Mesendoderm (in vitro differentiated cells): ENCODE measurements at regions not wholly inside any gene's neighbourhood (a gene's known extent, or its start where the extent isn't known, plus 50 kb on each side); places are given as distances from the start of the nearest gene placed in this dataset.

ENCODE experiments used
- DNase-seq: peaks from one replicate; pipeline ENCODE4 v3.0.0; 2013
- H2AK5ac ChIP-seq: 2 replicates; pipeline ENCODE4 v1.6.1; 2013; ENCODE audit warnings: low read length, inconsistent platforms
- H2BK120ac ChIP-seq: 2 replicates; pipeline ENCODE4 v1.6.1; 2013; ENCODE audit warnings: low read depth, mild to moderate bottlenecking, low read length, moderate library complexity, mixed read lengths
- H2BK15ac ChIP-seq: replicated peaks from 2 replicates; pipeline ENCODE4 v1.6.1; 2013; ENCODE audit warnings: low read depth, mild to moderate bottlenecking, moderate library complexity
- H2BK5ac ChIP-seq: 2 replicates; pipeline ENCODE4 v1.6.1; 2013; ENCODE audit warnings: low read length, inconsistent platforms
- H3K18ac ChIP-seq: 2 replicates; pipeline ENCODE4 v1.6.1; 2013; ENCODE audit warnings: mild to moderate bottlenecking, low read length, mixed read lengths
- H3K23ac ChIP-seq: one replicate; pipeline ENCODE4 v1.6.1; 2013; ENCODE audit warnings: low read length
- H3K27ac ChIP-seq: 2 replicates; pipeline ENCODE4 v1.5.1; 2013; ENCODE audit warnings: low read depth, mild to moderate bottlenecking, inconsistent platforms, low read length, moderate library complexity
- H3K27me3 ChIP-seq: 2 replicates; pipeline ENCODE4 v1.6.1; 2013; ENCODE audit warnings: low read length, control low read depth, mild to moderate bottlenecking, inconsistent platforms; ENCODE audit not compliant: insufficient read depth, poor library complexity
- H3K36me3 ChIP-seq: 2 replicates; pipeline ENCODE4 v1.6.1; 2013; ENCODE audit warnings: low read length, inconsistent platforms; ENCODE audit not compliant: control insufficient read depth, insufficient read depth
- H3K4ac ChIP-seq: one replicate; pipeline ENCODE4 v1.6.1; 2013; ENCODE audit warnings: low read depth, mild to moderate bottlenecking, low read length, moderate library complexity
- H3K4me1 ChIP-seq: 2 replicates; pipeline ENCODE4 v1.6.1; 2013; ENCODE audit warnings: low read depth, low read length, inconsistent platforms; ENCODE audit not compliant: control insufficient read depth
- H3K4me2 ChIP-seq: 2 replicates; pipeline ENCODE4 v1.6.1; 2013; ENCODE audit warnings: low read length
- H3K4me3 ChIP-seq: 2 replicates; pipeline ENCODE4 v1.5.1; 2013; ENCODE audit warnings: mild to moderate bottlenecking, low read length
- H3K56ac ChIP-seq: one replicate; pipeline ENCODE4 v1.6.1; 2013; ENCODE audit warnings: low read length
- H3K79me1 ChIP-seq: 2 replicates; pipeline ENCODE4 v1.6.1; 2013; ENCODE audit warnings: low read length, inconsistent platforms
- H3K79me2 ChIP-seq: 2 replicates; pipeline ENCODE4 v1.6.1; 2013; ENCODE audit warnings: mild to moderate bottlenecking, low read length; ENCODE audit not compliant: control insufficient read depth, insufficient read depth
- H3K9ac ChIP-seq: 2 replicates; pipeline ENCODE4 v1.6.1; 2013; ENCODE audit warnings: low read length, inconsistent platforms
- H4K5ac ChIP-seq: one replicate; pipeline ENCODE4 v1.6.1; 2013; ENCODE audit warnings: low read length
- H4K8ac ChIP-seq: one replicate; pipeline ENCODE4 v1.6.1; 2013; ENCODE audit warnings: low read depth, mild to moderate bottlenecking, control low read depth, low read length, moderate library complexity
- WGBS: extraction: QIAGEN DNeasy Blood & Tissue Kit; methylation state at CpG from one replicate; pipeline ENCODE4 v1.1.7; 2013; ENCODE audit warnings: low lambda C conversion rate, missing lambda C conversion rate; ENCODE audit not compliant: insufficient coverage; ENCODE audit errors: extremely low coverage; 5-methylcytosine and 5-hydroxymethylcytosine counted together

GRCh38 chr22:47434336-47435203 lies 672.1 kb downstream of the TBC1D22A start:
- no peak overlapping the region for H3K4me2 ChIP-seq
- no peak overlapping the region for H2BK5ac ChIP-seq
- H4K5ac ChIP-seq, result no peak overlapping the region
- no peak overlapping the region for H3K23ac ChIP-seq
- H3K4me3 ChIP-seq, result no peak overlapping the region
- H3K27ac ChIP-seq, result no peak overlapping the region
- no peaks in the 10 kb centered on the region for H3K79me2 ChIP-seq
- no peak overlapping the region for H2AK5ac ChIP-seq
- no peak overlapping the region for H2BK15ac ChIP-seq
- DNase-seq, result no peak
- WGBS, result no CpG with 5 or more reads among the region's 17 CpGs
- H3K79me1 ChIP-seq, result no peaks in the 10 kb centered on the region
- no peak overlapping the region for H3K18ac ChIP-seq
- H3K27me3 ChIP-seq, result no peaks in the 10 kb centered on the region
- H4K8ac ChIP-seq, result no peak overlapping the region
- H3K56ac ChIP-seq, result no peak overlapping the region
- no peak overlapping the region for H3K4ac ChIP-seq
- no peak overlapping the region for H3K9ac ChIP-seq
- no peak overlapping the region for H2BK120ac ChIP-seq
- no peaks in the 10 kb centered on the region for H3K4me1 ChIP-seq
- H3K36me3 ChIP-seq, result no peaks in the 10 kb centered on the region

- Histone ChIP-seq H2BK120ac (no peak overlapping the region), H3K9ac (no peak overlapping the region), H3K79me2 (no peaks in the 10 kb centered on the region), H3K79me1 (no peaks in the 10 kb centered on the region), H3K27me3 (no peaks in the 10 kb centered on the region), H3K4me1 (no peaks in the 10 kb centered on the region), H3K18ac (no peak overlapping the region), H3K4me2 (no peak overlapping the region), H2BK15ac (no peak overlapping the region), H3K4ac (no peak overlapping the region), H3K23ac (no peak overlapping the region), H2BK5ac (no peak overlapping the region), H3K36me3 (no peaks in the 10 kb centered on the region), H3K4me3 (no peak overlapping the region), H3K27ac (no peak overlapping the region), H2AK5ac (no peak overlapping the region), H3K56ac (no peak overlapping the region), H4K8ac (no peak overlapping the region), H4K5ac (no peak overlapping the region)
- WGBS, result no CpG with 5 or more reads among the region's 5 CpGs
- DNase-seq, result no peak
Observed at GRCh38 chr22:47433627-47434026, 671.2 kb downstream of the TBC1D22A start.

- WGBS, result no CpG with 5 or more reads among the region's 7 CpGs
- H3K56ac ChIP-seq, result no peak overlapping the region
- no peak overlapping the region for H2BK120ac ChIP-seq
- H3K79me2 ChIP-seq, result no peaks in the 10 kb centered on the region
- no peaks in the 10 kb centered on the region for H3K27me3 ChIP-seq
- H3K4me3 ChIP-seq, result no peak overlapping the region
- no peak overlapping the region for H2BK15ac ChIP-seq
- no peak overlapping the region for H3K4ac ChIP-seq
- no peak overlapping the region for H3K4me2 ChIP-seq
- no peak overlapping the region for H4K8ac ChIP-seq
- no peaks in the 10 kb centered on the region for H3K36me3 ChIP-seq
- no peak overlapping the region for H3K18ac ChIP-seq
- no peak overlapping the region for H4K5ac ChIP-seq
- no peak overlapping the region for H3K27ac ChIP-seq
- H3K9ac ChIP-seq, result no peak overlapping the region
- no peak overlapping the region for H3K23ac ChIP-seq
- no peak overlapping the region for H2BK5ac ChIP-seq
- no peaks in the 10 kb centered on the region for H3K4me1 ChIP-seq
- H3K79me1 ChIP-seq, result no peaks in the 10 kb centered on the region
- DNase-seq, result no peak
- H2AK5ac ChIP-seq, result no peak overlapping the region
Observed at GRCh38 chr22:47432683-47433082, 670.2 kb downstream of the TBC1D22A start.

- no peak overlapping the region for H4K8ac ChIP-seq
- H3K56ac ChIP-seq, result no peak overlapping the region
- H3K18ac ChIP-seq, result no peak overlapping the region
- H3K36me3 ChIP-seq, result no peaks in the 10 kb centered on the region
- H3K4ac ChIP-seq, result no peak overlapping the region
- H2BK120ac ChIP-seq, result no peak overlapping the region
- no peaks in the 10 kb centered on the region for H3K4me1 ChIP-seq
- H2BK5ac ChIP-seq, result no peak overlapping the region
- H4K5ac ChIP-seq, result no peak overlapping the region
- H2AK5ac ChIP-seq, result no peak overlapping the region
- no peak overlapping the region for H3K9ac ChIP-seq
- H3K79me1 ChIP-seq, result no peaks in the 10 kb centered on the region
- H3K4me3 ChIP-seq, result no peak overlapping the region
- WGBS, result no CpG with 5 or more reads among the region's 21 CpGs
- no peak overlapping the region for H3K27ac ChIP-seq
- DNase-seq, result no peak
- no peaks in the 10 kb centered on the region for H3K27me3 ChIP-seq
- H3K4me2 ChIP-seq, result no peak overlapping the region
- no peaks in the 10 kb centered on the region for H3K79me2 ChIP-seq
- H2BK15ac ChIP-seq, result no peak overlapping the region
- no peak overlapping the region for H3K23ac ChIP-seq
Observed at GRCh38 chr22:47423861-47424820, 661.7 kb downstream of the TBC1D22A start.

- H2BK120ac ChIP-seq, result no peak overlapping the region
- H2BK15ac ChIP-seq, result no peak overlapping the region
- H3K79me1 ChIP-seq, result no peaks in the 10 kb centered on the region
- no peaks in the 10 kb centered on the region for H3K4me1 ChIP-seq
- H3K9ac ChIP-seq, result no peak overlapping the region
- H3K27ac ChIP-seq, result no peak overlapping the region
- H3K27me3 ChIP-seq, result no peaks in the 10 kb centered on the region
- H3K4me3 ChIP-seq, result no peak overlapping the region
- H3K56ac ChIP-seq, result no peak overlapping the region
- no peak overlapping the region for H3K23ac ChIP-seq
- no CpG with 5 or more reads among the region's 9 CpGs for WGBS
- H3K4ac ChIP-seq, result no peak overlapping the region
- no peak overlapping the region for H4K5ac ChIP-seq
- H3K79me2 ChIP-seq, result no peaks in the 10 kb centered on the region
- H3K4me2 ChIP-seq, result no peak overlapping the region
- no peak overlapping the region for H2BK5ac ChIP-seq
- H2AK5ac ChIP-seq, result no peak overlapping the region
- no peak overlapping the region for H4K8ac ChIP-seq
- H3K18ac ChIP-seq, result no peak overlapping the region
- DNase-seq, result no peak
- no peaks in the 10 kb centered on the region for H3K36me3 ChIP-seq
Observed at GRCh38 chr22:47423266-47423665, 660.8 kb downstream of the TBC1D22A start.
